B cell (primary cell): ENCODE measurements at regions not wholly inside any gene's neighbourhood (a gene's known extent, or its start where the extent isn't known, plus 50 kb on each side); places are given as distances from the start of the nearest gene placed in this dataset.

ENCODE experiments used
- ATAC-seq: fragments of 200-7000 bp; cut with Tn5 transposase; one replicate; pipeline ENCODE4 v1.10.0; 2021; ENCODE audit warnings: low read depth, mild to moderate bottlenecking, moderate number of reproducible peaks, moderate library complexity
- CTCF ChIA-PET: fragments of 350-600 bp; sonication (Branson Sonifier 250); formaldehyde crosslinking; loops from one replicate; lab custom pipeline; 2021; ENCODE audit warnings: antibody characterized with exemption, inconsistent platforms; lab: Charles Lee
- POLR2A ChIA-PET: fragments of 350-600 bp; sonication (Branson Sonifier 250); formaldehyde crosslinking; loops from one replicate; lab custom pipeline; 2021; ENCODE audit warnings: antibody characterized with exemption; lab: Charles Lee
- DNase-seq: peaks from one replicate; pipeline ENCODE4 v3.0.0; 2013
- H2AFZ ChIP-seq: 2 replicates; pipeline ENCODE4 v1.6.1; 2012; ENCODE audit warnings: mild to moderate bottlenecking, low read depth, low read length; ENCODE audit not compliant: insufficient read depth, poor library complexity, severe bottlenecking
- H3K27ac ChIP-seq, 2 donors: 1 replicate in 1 of 2; 2 replicates in 1 of 2; pipeline ENCODE4 v1.5.1; 2012 to 2013; ENCODE audit warnings: low read length in 2 of 2, mild to moderate bottlenecking in 2 of 2, moderate library complexity in 1 of 2
- H3K27me3 ChIP-seq, 4 experiments: fragments of 200-600 bp in 1 of 4; sonication (generic) in 1 of 4; replicated peaks in 1 of 4; 1 replicate in 2 of 4; 2 replicates in 2 of 4; pipeline versions ENCODE4 v1.6.1 to v1.7.0; 2013 to 2016; ENCODE audit warnings: low read length in 3 of 4, mild to moderate bottlenecking in 2 of 4, mixed read lengths in 1 of 4, moderate library complexity in 1 of 4; ENCODE audit not compliant: insufficient read depth in 4 of 4, control insufficient read depth in 3 of 4; ENCODE audit errors: control extremely low read depth in 1 of 4
- H3K36me3 ChIP-seq, 2 experiments: replicated peaks in 1 of 2; 1 replicate in 1 of 2; 2 replicates in 1 of 2; pipeline versions ENCODE4 v1.6.1 to v1.7.1; 2013; ENCODE audit warnings: low read length in 1 of 2; ENCODE audit not compliant: insufficient read depth in 2 of 2, control insufficient read depth in 1 of 2; ENCODE audit errors: control extremely low read depth in 1 of 2, extremely low read depth in 1 of 2
- H3K4me1 ChIP-seq, 2 donors: fragments of 200-600 bp in 1 of 2; sonication (generic) in 1 of 2; 1 replicate in 1 of 2; 2 replicates in 1 of 2; pipeline versions ENCODE4 v1.5.1 to v1.6.1; 2013 to 2017; ENCODE audit warnings: low read length in 2 of 2; ENCODE audit not compliant: control insufficient read depth in 2 of 2, insufficient read depth in 2 of 2
- H3K4me2 ChIP-seq: replicated peaks from 2 replicates; pipeline ENCODE3; 2012; ENCODE audit warnings: mild to moderate bottlenecking, low read depth, low read length; ENCODE audit not compliant: poor library complexity, severe bottlenecking
- H3K4me3 ChIP-seq, 5 experiments: fragments of 200-600 bp in 1 of 5; sonication (generic) in 1 of 5; 1 replicate in 3 of 5; 2 replicates in 2 of 5; pipeline versions ENCODE4 v1.5.1 to v1.7.0; 2011 to 2016; ENCODE audit warnings: low read length in 4 of 5, mild to moderate bottlenecking in 4 of 5, low read depth in 2 of 5, control low read depth in 1 of 5, moderate library complexity in 1 of 5; ENCODE audit not compliant: insufficient read depth in 1 of 5; ENCODE audit errors: control extremely low read depth in 1 of 5, extremely low read depth in 1 of 5
- H3K79me2 ChIP-seq: fragments of 200-600 bp; sonication (generic); one replicate; pipeline ENCODE4 v1.6.0; 2016; ENCODE audit warnings: low read length; ENCODE audit not compliant: control insufficient read depth, insufficient read depth
- H3K9ac ChIP-seq: fragments of 200-600 bp; sonication (generic); 2 replicates; pipeline ENCODE4 v1.6.1; 2017; ENCODE audit warnings: mild to moderate bottlenecking, low read length, moderate library complexity
- H3K9me3 ChIP-seq, 3 donors: one replicate each; pipeline versions ENCODE4 v1.6.1 to v1.7.1; 2013; ENCODE audit warnings: low read length in 2 of 3; ENCODE audit not compliant: control insufficient read depth in 2 of 3, insufficient read depth in 1 of 3; ENCODE audit errors: control extremely low read depth in 1 of 3
- H4K20me1 ChIP-seq: 2 replicates; pipeline ENCODE4 v1.6.0; 2012; ENCODE audit warnings: mild to moderate bottlenecking, low read length; ENCODE audit not compliant: insufficient read depth, control insufficient read depth, poor library complexity, severe bottlenecking
- H3K27ac Mint-ChIP-seq: one replicate; pipeline ENCODE4 v1.8.0; 2021; ENCODE audit warnings: mixed read lengths
- H3K27me3 Mint-ChIP-seq: one replicate; pipeline ENCODE4 v1.8.0; 2021; ENCODE audit warnings: mixed read lengths
- H3K4me1 Mint-ChIP-seq: one replicate; pipeline ENCODE4 v1.8.0; 2021; ENCODE audit warnings: mixed read lengths
- H3K4me3 Mint-ChIP-seq: one replicate; pipeline ENCODE4 v1.8.0; 2021; ENCODE audit warnings: mixed read lengths
- H3K9me3 Mint-ChIP-seq: one replicate; pipeline ENCODE4 v1.8.0; 2022; ENCODE audit warnings: mixed read lengths; ENCODE audit not compliant: insufficient read depth
- EZH2 ChIP-seq: IDR thresholded peaks from 2 replicates; pipeline ENCODE4 v1.6.1; 2012; ENCODE audit warnings: borderline replicate concordance, low read depth, mild to moderate bottlenecking, moderate library complexity, low read length; ENCODE audit not compliant: insufficient read depth, poor library complexity, severe bottlenecking
- WGBS: methylation state at CpG from one replicate; pipeline ENCODE4 v1.1.5; 2013; ENCODE audit warnings: missing lambda C conversion rate; ENCODE audit not compliant: insufficient coverage; 5-methylcytosine and 5-hydroxymethylcytosine counted together
- intact Hi-C: fragments of 100-400 bp; cut with micrococcal nuclease; formaldehyde crosslinking; loops from one replicate; pipeline ENCODE4 v1.10.0; 2022
- TF ChIP-seq, protein P1 (sequence below): fragments of 200-600 bp; IDR thresholded peaks from one replicate; pipeline ENCODE4 v1.8.0; 2022; ENCODE audit warnings: antibody characterized with exemption, mild to moderate bottlenecking

DNA sequence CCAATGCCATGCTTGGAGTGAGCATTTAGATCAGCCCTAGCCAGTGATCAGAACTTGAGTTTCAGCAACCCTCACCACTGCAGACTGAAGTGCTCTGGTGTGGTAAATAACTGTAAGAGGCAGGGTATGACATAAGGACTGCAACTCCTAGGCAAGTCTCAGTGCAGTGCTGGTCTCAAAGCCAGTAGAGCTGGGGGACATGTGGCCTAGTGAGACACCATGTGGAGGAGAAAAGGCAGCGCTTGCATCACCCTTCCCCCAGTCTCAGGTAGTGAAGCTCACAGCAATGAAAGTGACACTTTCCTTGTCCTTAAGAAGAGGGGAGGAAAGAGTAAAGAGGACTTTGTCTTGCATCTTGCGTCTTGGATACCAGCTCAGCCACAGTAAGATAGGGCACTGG, 386.8 kb upstream of the POT1 start:
- no peak overlapping the region for H3K4me3 ChIP-seq
- no peaks in the 10 kb centered on the region for H3K79me2 ChIP-seq
- Mint-ChIP-seq H3K27me3 (no peaks in the 10 kb centered on the region), H3K9me3 (no peaks in the 10 kb centered on the region), H3K27ac (no peak overlapping the region), H3K4me3 (no peak overlapping the region), H3K4me1 (no peaks in the 10 kb centered on the region)
- no peaks in the 10 kb centered on the region for H3K36me3 ChIP-seq
- intact Hi-C loops: no loop called here
- H3K9me3 ChIP-seq: peaks cover 0 to 7% (median 0%) of the 10 kb centered on the region in 3 donors
- ChIA-PET POLR2A (no interaction called here), CTCF (no interaction called here)
- H3K27me3 ChIP-seq: no peaks in the 10 kb centered on the region
- no peaks in the 10 kb centered on the region for H3K4me1 ChIP-seq
- DNase-seq (no peak), ATAC-seq (no peak)
- H2AFZ ChIP-seq: no peak overlapping the region
- H3K9ac ChIP-seq: no peak overlapping the region
- 100% methylated on average over 1 of the region's 2 CpGs for WGBS
- no peak overlapping the region for H3K27ac ChIP-seq
- TF ChIP-seq EZH2: no peak
- TF ChIP-seq, protein P1, sequence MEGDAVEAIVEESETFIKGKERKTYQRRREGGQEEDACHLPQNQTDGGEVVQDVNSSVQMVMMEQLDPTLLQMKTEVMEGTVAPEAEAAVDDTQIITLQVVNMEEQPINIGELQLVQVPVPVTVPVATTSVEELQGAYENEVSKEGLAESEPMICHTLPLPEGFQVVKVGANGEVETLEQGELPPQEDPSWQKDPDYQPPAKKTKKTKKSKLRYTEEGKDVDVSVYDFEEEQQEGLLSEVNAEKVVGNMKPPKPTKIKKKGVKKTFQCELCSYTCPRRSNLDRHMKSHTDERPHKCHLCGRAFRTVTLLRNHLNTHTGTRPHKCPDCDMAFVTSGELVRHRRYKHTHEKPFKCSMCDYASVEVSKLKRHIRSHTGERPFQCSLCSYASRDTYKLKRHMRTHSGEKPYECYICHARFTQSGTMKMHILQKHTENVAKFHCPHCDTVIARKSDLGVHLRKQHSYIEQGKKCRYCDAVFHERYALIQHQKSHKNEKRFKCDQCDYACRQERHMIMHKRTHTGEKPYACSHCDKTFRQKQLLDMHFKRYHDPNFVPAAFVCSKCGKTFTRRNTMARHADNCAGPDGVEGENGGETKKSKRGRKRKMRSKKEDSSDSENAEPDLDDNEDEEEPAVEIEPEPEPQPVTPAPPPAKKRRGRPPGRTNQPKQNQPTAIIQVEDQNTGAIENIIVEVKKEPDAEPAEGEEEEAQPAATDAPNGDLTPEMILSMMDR: no peak
- H3K4me2 ChIP-seq: no peak overlapping the region
- H4K20me1 ChIP-seq: no peaks in the 10 kb centered on the region

- H3K9ac ChIP-seq: no peak overlapping the region
- DNase-seq: no peak
- 98% methylated on average over 10 of the region's 18 CpGs for WGBS
Observed at GRCh38 chr7:125299003-125299765, 369.6 kb upstream of the POT1 start.

More at GRCh38 chr7:125299003-125299765, 369.6 kb upstream of the POT1 start:
- Histone ChIP-seq H3K27me3 (no peaks in the 10 kb centered on the region), H3K27ac (no peak overlapping the region), H3K4me1 (no peaks in the 10 kb centered on the region), H3K4me2 (no peak overlapping the region), H3K79me2 (no peaks in the 10 kb centered on the region), H4K20me1 (no peaks in the 10 kb centered on the region), H3K9me3 (peaks cover 0 to 9% (median 0%) of the 10 kb centered on the region in 3 donors), H2AFZ (no peak overlapping the region), H3K4me3 (no peak overlapping the region), H3K36me3 (no peaks in the 10 kb centered on the region)
- Mint-ChIP-seq H3K4me1 (no peaks in the 10 kb centered on the region), H3K9me3 (peaks cover 5% of the 10 kb centered on the region), H3K27ac (no peak overlapping the region), H3K27me3 (no peaks in the 10 kb centered on the region), H3K4me3 (no peak overlapping the region)
- intact Hi-C loops: no loop called here
- CTCF ChIA-PET: no interaction called here
- no peak for TF ChIP-seq EZH2
- TF ChIP-seq, protein P1: no peak
- POLR2A ChIA-PET: no interaction called here
- ATAC-seq: no peak
